Upper lobe of left lung (tissue), 4 donors: ENCODE measurements at regions not wholly inside any gene's neighbourhood (a gene's known extent, or its start where the extent isn't known, plus 50 kb on each side); places are given as distances from the start of the nearest gene placed in this dataset.

Source experiments
- POLR2A ChIP-seq, 4 donors: fragments of 450-650 bp; IDR thresholded peaks; one replicate each; pipeline ENCODE4 v1.5.1; 2016 to 2017; ENCODE audit warnings: antibody characterized with exemption in 4 of 4, mild to moderate bottlenecking in 2 of 4
- POLR2AphosphoS5 ChIP-seq, 2 donors: sonication (generic); formaldehyde crosslinking; IDR thresholded peaks; one replicate each; pipeline ENCODE4 v1.5.1; 2017; ENCODE audit warnings: antibody characterized with exemption in 2 of 2
- TF ChIP-seq, protein P1 (sequence below), 6 experiments: fragments of 450-650 bp in 4 of 6; fragments of 200-600 bp in 2 of 6; sonication (generic) in 2 of 6; IDR thresholded peaks; one replicate each; pipeline ENCODE4 v1.5.1; 2016 to 2019; ENCODE audit warnings: antibody characterized with exemption in 6 of 6

- TF ChIP-seq, protein P1, sequence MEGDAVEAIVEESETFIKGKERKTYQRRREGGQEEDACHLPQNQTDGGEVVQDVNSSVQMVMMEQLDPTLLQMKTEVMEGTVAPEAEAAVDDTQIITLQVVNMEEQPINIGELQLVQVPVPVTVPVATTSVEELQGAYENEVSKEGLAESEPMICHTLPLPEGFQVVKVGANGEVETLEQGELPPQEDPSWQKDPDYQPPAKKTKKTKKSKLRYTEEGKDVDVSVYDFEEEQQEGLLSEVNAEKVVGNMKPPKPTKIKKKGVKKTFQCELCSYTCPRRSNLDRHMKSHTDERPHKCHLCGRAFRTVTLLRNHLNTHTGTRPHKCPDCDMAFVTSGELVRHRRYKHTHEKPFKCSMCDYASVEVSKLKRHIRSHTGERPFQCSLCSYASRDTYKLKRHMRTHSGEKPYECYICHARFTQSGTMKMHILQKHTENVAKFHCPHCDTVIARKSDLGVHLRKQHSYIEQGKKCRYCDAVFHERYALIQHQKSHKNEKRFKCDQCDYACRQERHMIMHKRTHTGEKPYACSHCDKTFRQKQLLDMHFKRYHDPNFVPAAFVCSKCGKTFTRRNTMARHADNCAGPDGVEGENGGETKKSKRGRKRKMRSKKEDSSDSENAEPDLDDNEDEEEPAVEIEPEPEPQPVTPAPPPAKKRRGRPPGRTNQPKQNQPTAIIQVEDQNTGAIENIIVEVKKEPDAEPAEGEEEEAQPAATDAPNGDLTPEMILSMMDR (IDR thresholded peaks at IDR 0.05) = no peak
- TF ChIP-seq POLR2A (IDR thresholded peaks at IDR 0.05) = no peak
- no peak for TF ChIP-seq POLR2AphosphoS5 (IDR thresholded peaks at IDR 0.05)
Observed at GRCh38 chr6:105780146-105780860, 305.8 kb upstream of the PRDM1 start.
